Endothelial cell of umbilical vein (primary cell): ENCODE measurements at regions not wholly inside any gene's neighbourhood (a gene's known extent, or its start where the extent isn't known, plus 50 kb on each side); places are given as distances from the start of the nearest gene placed in this dataset.

Experiments
- BruUV-seq: library from RNA; stranded (reverse); fragments of 400-500 nt; replicated peaks from 2 replicates; lab custom pipeline; 2021; lab: Mats Ljungman, UMichigan
- CTCF ChIA-PET: fragments of 300-600, 350-600 bp; sonication (Branson Sonifier 250); formaldehyde crosslinking; loops from one replicate; lab custom pipeline; 2021; ENCODE audit warnings: antibody characterized with exemption, inconsistent platforms; lab: Charles Lee
- POLR2A ChIA-PET: fragments of 300-600, 350-600 bp; sonication (Branson Sonifier 250); formaldehyde crosslinking; loops from one replicate; lab custom pipeline; 2021; ENCODE audit warnings: antibody characterized with exemption, inconsistent platforms; lab: Charles Lee
- DNase-seq: peaks from one replicate; pipeline ENCODE4 v3.0.0-alpha.2; 2011; ENCODE audit warnings: low read depth, low spot score
- FAIRE-seq: peaks from 2 replicates; lab custom pipeline; 2011; peaks lifted over from hg19 to GRCh38; lab: Jason Lieb, UNC
- H2AFZ ChIP-seq: 2 replicates; pipeline ENCODE4 v1.6.0; 2012; ENCODE audit warnings: low read depth, low read length, control low read depth, inconsistent platforms
- H3K27ac ChIP-seq: 2 replicates; pipeline ENCODE4 v1.5.1; 2011; ENCODE audit warnings: low read depth, mild to moderate bottlenecking, control low read depth, low read length, moderate library complexity; ENCODE audit not compliant: insufficient read depth
- H3K27me3 ChIP-seq, 2 experiments: 2 replicates each; pipeline versions ENCODE4 v1.6.0 to v1.6.1; 2011; ENCODE audit warnings: low read length in 2 of 2, mixed read lengths in 1 of 2; ENCODE audit not compliant: control insufficient read depth in 2 of 2, insufficient read depth in 2 of 2
- H3K36me3 ChIP-seq, 2 experiments: 2 replicates in 1 of 2; 3 replicates in 1 of 2; pipeline ENCODE4 v1.5.1; 2011; ENCODE audit warnings: low read length in 2 of 2, mild to moderate bottlenecking in 1 of 2, moderate library complexity in 1 of 2; ENCODE audit not compliant: control insufficient read depth in 2 of 2, insufficient read depth in 2 of 2; ENCODE audit errors: extremely low read depth in 1 of 2
- H3K4me1 ChIP-seq: 3 replicates; pipeline ENCODE4 v1.5.1; 2011; ENCODE audit warnings: mild to moderate bottlenecking, low read length; ENCODE audit not compliant: control insufficient read depth, insufficient read depth; ENCODE audit errors: extremely low read depth
- H3K4me2 ChIP-seq: 2 replicates; pipeline ENCODE4 v1.6.1; 2011; ENCODE audit warnings: low read length, control low read depth, mixed read lengths; ENCODE audit not compliant: insufficient read depth
- H3K4me3 ChIP-seq, 3 experiments: fragments of 200-600 bp in 1 of 3; sonication (generic), shearing (Covaris generic) in 1 of 3; replicated peaks in 1 of 3; 2 replicates each; pipeline ENCODE4 v1.5.1; 2011 to 2016; ENCODE audit warnings: control low read depth in 3 of 3, low read length in 3 of 3, mild to moderate bottlenecking in 2 of 3, inconsistent platforms in 1 of 3, low read depth in 1 of 3, moderate library complexity in 1 of 3; ENCODE audit not compliant: insufficient read depth in 1 of 3
- H3K79me2 ChIP-seq: 2 replicates; pipeline ENCODE4 v1.6.0; 2012; ENCODE audit warnings: low read length, inconsistent platforms; ENCODE audit not compliant: control insufficient read depth, insufficient read depth
- H3K9ac ChIP-seq: replicated peaks from 2 replicates; pipeline ENCODE3; 2011; ENCODE audit warnings: low read length, control low read depth; ENCODE audit not compliant: insufficient read depth; ENCODE audit errors: extremely low read depth
- H3K9me1 ChIP-seq: replicated peaks from 3 replicates; pipeline ENCODE4 v1.6.0; 2011; ENCODE audit warnings: mild to moderate bottlenecking, low read length; ENCODE audit not compliant: control insufficient read depth, insufficient read depth; ENCODE audit errors: extremely low read depth
- H3K9me3 ChIP-seq: replicated peaks from 2 replicates; pipeline ENCODE4 v1.5.1; 2012; ENCODE audit warnings: low read length, inconsistent platforms; ENCODE audit not compliant: control insufficient read depth, insufficient read depth
- H4K20me1 ChIP-seq: replicated peaks from 2 replicates; pipeline ENCODE3; 2011; ENCODE audit warnings: mild to moderate bottlenecking, low read length; ENCODE audit not compliant: control insufficient read depth, insufficient read depth; ENCODE audit errors: extremely low read depth
- CTCF ChIP-seq, 2 donors: IDR thresholded peaks; 1 replicate in 1 of 2; 2 replicates in 1 of 2; pipeline ENCODE4 v1.5.1; 2011; ENCODE audit warnings: low read length in 2 of 2, mild to moderate bottlenecking in 2 of 2, moderate library complexity in 2 of 2, control low read depth in 1 of 2, inconsistent platforms in 1 of 2, low read depth in 1 of 2; ENCODE audit not compliant: insufficient read depth in 1 of 2; ENCODE audit errors: extremely low read depth in 1 of 2
- EZH2 ChIP-seq: IDR thresholded peaks from 2 replicates; pipeline ENCODE4 v1.6.1; 2012; ENCODE audit warnings: borderline replicate concordance, low read depth, mild to moderate bottlenecking, moderate library complexity, low read length, inconsistent platforms; ENCODE audit not compliant: severe bottlenecking
- FOS ChIP-seq: IDR thresholded peaks from 2 replicates; pipeline ENCODE4 v1.6.1; 2011; ENCODE audit warnings: mild to moderate bottlenecking, low read length, moderate library complexity, borderline replicate concordance; ENCODE audit not compliant: insufficient read depth
- GATA2 ChIP-seq: IDR thresholded peaks from 2 replicates; pipeline ENCODE4 v1.7.0; 2011; ENCODE audit warnings: low read depth, mild to moderate bottlenecking, moderate library complexity, mixed read lengths, low read length; ENCODE audit not compliant: insufficient read length, insufficient read depth
- JUN ChIP-seq: IDR thresholded peaks from 2 replicates; pipeline ENCODE4 v1.6.1; 2011; ENCODE audit warnings: borderline replicate concordance, low read depth; ENCODE audit not compliant: insufficient read length, insufficient read depth
- MAX ChIP-seq: IDR thresholded peaks from 2 replicates; pipeline ENCODE4 v1.6.1; 2011; ENCODE audit not compliant: insufficient read depth, insufficient read length
- MYC ChIP-seq: IDR thresholded peaks from one replicate; pipeline ENCODE4 v1.6.1; 2011; ENCODE audit warnings: mild to moderate bottlenecking, low read depth, low read length
- POLR2A ChIP-seq: IDR thresholded peaks from 2 replicates; pipeline ENCODE4 v1.6.1; 2012; ENCODE audit warnings: low read depth, mild to moderate bottlenecking, control low read depth, low read length
- POLR2AphosphoS5 ChIP-seq: IDR thresholded peaks from 2 replicates; pipeline ENCODE4 v1.6.1; 2012; ENCODE audit warnings: low read depth, mild to moderate bottlenecking, control low read depth, low read length, moderate library complexity; ENCODE audit not compliant: insufficient read depth
- dilution Hi-C: fragments of 300-500 bp; cut with MboI; formaldehyde crosslinking; loops from one replicate; pipeline ENCODE4 v1.15.0; 2019; ENCODE audit warnings: low sequenced_read_pairs; ENCODE audit not compliant: extremely low pct_ligation_motif_present
- intact Hi-C: fragments of 100-400 bp; cut with micrococcal nuclease; formaldehyde crosslinking; loops from one replicate; pipeline ENCODE4 v1.10.0; 2022

- H3K9me1 ChIP-seq, result no peaks in the 10 kb centered on the region
- H3K9ac ChIP-seq, result no peak overlapping the region
- H3K4me2 ChIP-seq, result no peak overlapping the region
- FAIRE-seq (no peak), DNase-seq (no peak)
- dilution Hi-C loops (no loop called here), intact Hi-C loops (no loop called here)
- H2AFZ ChIP-seq, result no peak overlapping the region
- H3K27ac ChIP-seq, result no peak overlapping the region
- no peaks in the 10 kb centered on the region for H3K27me3 ChIP-seq
- H3K36me3 ChIP-seq, result no peaks in the 10 kb centered on the region
- H3K4me3 ChIP-seq, result no peak overlapping the region
- no peaks in the 10 kb centered on the region for H3K4me1 ChIP-seq
- no TSS peak for BruUV-seq
- CTCF ChIA-PET, result no interaction called here
- H4K20me1 ChIP-seq, result no peaks in the 10 kb centered on the region
- no peak for TF ChIP-seq EZH2
- no peak for TF ChIP-seq MAX
- TF ChIP-seq POLR2AphosphoS5, result no peak
- TF ChIP-seq GATA2, result no peak
- no peak for TF ChIP-seq JUN
- TF ChIP-seq CTCF (IDR thresholded peaks at IDR 0.05; ENCODE audit: extremely low read depth in 1 of 2, insufficient read depth in 1 of 2, low read depth in 1 of 2, low read length in 2 of 2), result no peak
- TF ChIP-seq POLR2A, result no peak
- TF ChIP-seq MYC, result no peak
- no peak for TF ChIP-seq FOS
- H3K9me3 ChIP-seq, result no peaks in the 10 kb centered on the region
- no peaks in the 10 kb centered on the region for H3K79me2 ChIP-seq
- POLR2A ChIA-PET, result no interaction called here
These were observed 572.7 kb downstream of the EPHA4 start for GRCh38 chr2:220999356-220999755.
